ENCODE measurements at regions not wholly inside any gene's neighbourhood (a gene's known extent, or its start where the extent isn't known, plus 50 kb on each side); places are given as distances from the start of the nearest gene placed in this dataset.

- Histone ChIP-seq H3K9me2 (ENCODE audit: insufficient read depth, low read length) (no peaks in the 10 kb centered on the region), H3K9ac (ENCODE audit: low read length) (no peak overlapping the region), H3K9me3 (ENCODE audit: low read length) (no peaks in the 10 kb centered on the region), H3K79me2 (replicated peaks; ENCODE audit: insufficient read depth, low read length) (no peaks in the 10 kb centered on the region), H3K27ac (ENCODE audit: low read length) (no peak overlapping the region), H3K27me3 (ENCODE audit: insufficient read depth, low read depth, low read length) (no peaks in the 10 kb centered on the region), H3K36me3 (ENCODE audit: insufficient read depth, low read length) (no peaks in the 10 kb centered on the region), H4K20me1 (ENCODE audit: insufficient read depth) (no peaks in the 10 kb centered on the region), H3K4me3 (ENCODE audit: low read length) (no peak overlapping the region), H3K4me2 (ENCODE audit: low read length) (no peak overlapping the region), H3F3A (ENCODE audit: insufficient read depth, low read length, poor library complexity, severe bottlenecking) (no peaks in the 10 kb centered on the region), H2AFZ (ENCODE audit: low read depth, low read length) (no peak overlapping the region)
- TF ChIP-seq MXI1 (conservative IDR thresholded peaks at IDR 0.05; ENCODE audit: poor library complexity, severe bottlenecking) (no peak), POLR2AphosphoS5 (IDR thresholded peaks at IDR 0.05) (no peak), REST (IDR thresholded peaks at IDR 0.05; ENCODE audit: borderline replicate concordance) (no peak), SMC3 (conservative IDR thresholded peaks at IDR 0.05; ENCODE audit: poor library complexity) (no peak), EZH2 (IDR thresholded peaks at IDR 0.05; ENCODE audit: borderline replicate concordance, insufficient read depth, low read length, poor library complexity, severe bottlenecking) (no peak), RAD21 (conservative IDR thresholded peaks at IDR 0.05) (no peak), TAF1 (IDR thresholded peaks at IDR 0.05; ENCODE audit: low read depth) (no peak), EP300 (conservative IDR thresholded peaks at IDR 0.05; ENCODE audit: poor library complexity, severe bottlenecking) (no peak)
- TF ChIP-seq, protein P1, sequence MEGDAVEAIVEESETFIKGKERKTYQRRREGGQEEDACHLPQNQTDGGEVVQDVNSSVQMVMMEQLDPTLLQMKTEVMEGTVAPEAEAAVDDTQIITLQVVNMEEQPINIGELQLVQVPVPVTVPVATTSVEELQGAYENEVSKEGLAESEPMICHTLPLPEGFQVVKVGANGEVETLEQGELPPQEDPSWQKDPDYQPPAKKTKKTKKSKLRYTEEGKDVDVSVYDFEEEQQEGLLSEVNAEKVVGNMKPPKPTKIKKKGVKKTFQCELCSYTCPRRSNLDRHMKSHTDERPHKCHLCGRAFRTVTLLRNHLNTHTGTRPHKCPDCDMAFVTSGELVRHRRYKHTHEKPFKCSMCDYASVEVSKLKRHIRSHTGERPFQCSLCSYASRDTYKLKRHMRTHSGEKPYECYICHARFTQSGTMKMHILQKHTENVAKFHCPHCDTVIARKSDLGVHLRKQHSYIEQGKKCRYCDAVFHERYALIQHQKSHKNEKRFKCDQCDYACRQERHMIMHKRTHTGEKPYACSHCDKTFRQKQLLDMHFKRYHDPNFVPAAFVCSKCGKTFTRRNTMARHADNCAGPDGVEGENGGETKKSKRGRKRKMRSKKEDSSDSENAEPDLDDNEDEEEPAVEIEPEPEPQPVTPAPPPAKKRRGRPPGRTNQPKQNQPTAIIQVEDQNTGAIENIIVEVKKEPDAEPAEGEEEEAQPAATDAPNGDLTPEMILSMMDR (IDR thresholded peaks at IDR 0.05; ENCODE audit: poor library complexity, severe bottlenecking), result no peak
Observed at GRCh38 chr2:184314829-184315228, 283.5 kb upstream of the ZNF804A start.

GRCh38 chr2:184316921-184317320 is 281.4 kb upstream of the ZNF804A start:
- H3K36me3 ChIP-seq (ENCODE audit: insufficient read depth, low read length), result no peaks in the 10 kb centered on the region
- H3K27ac ChIP-seq (ENCODE audit: low read length), result no peak overlapping the region
- no peaks in the 10 kb centered on the region for H3F3A ChIP-seq (ENCODE audit: insufficient read depth, low read length, poor library complexity, severe bottlenecking)
- H4K20me1 ChIP-seq (ENCODE audit: insufficient read depth), result no peaks in the 10 kb centered on the region
- H3K9me2 ChIP-seq (ENCODE audit: insufficient read depth, low read length), result no peaks in the 10 kb centered on the region
- H2AFZ ChIP-seq (ENCODE audit: low read depth, low read length), result no peak overlapping the region
- H3K4me2 ChIP-seq (ENCODE audit: low read length), result no peak overlapping the region
- no peak overlapping the region for H3K4me3 ChIP-seq (ENCODE audit: low read length)
- H3K79me2 ChIP-seq (replicated peaks; ENCODE audit: insufficient read depth, low read length), result no peaks in the 10 kb centered on the region
- H3K9ac ChIP-seq (ENCODE audit: low read length), result no peak overlapping the region
- H3K9me3 ChIP-seq (ENCODE audit: low read length), result no peaks in the 10 kb centered on the region
- H3K27me3 ChIP-seq (ENCODE audit: insufficient read depth, low read depth, low read length), result no peaks in the 10 kb centered on the region
- TF ChIP-seq POLR2AphosphoS5 (IDR thresholded peaks at IDR 0.05) (no peak), REST (IDR thresholded peaks at IDR 0.05; ENCODE audit: borderline replicate concordance) (no peak), EZH2 (IDR thresholded peaks at IDR 0.05; ENCODE audit: borderline replicate concordance, insufficient read depth, low read length, poor library complexity, severe bottlenecking) (no peak), MXI1 (conservative IDR thresholded peaks at IDR 0.05; ENCODE audit: poor library complexity, severe bottlenecking) (no peak), SMC3 (conservative IDR thresholded peaks at IDR 0.05; ENCODE audit: poor library complexity) (no peak), RAD21 (conservative IDR thresholded peaks at IDR 0.05) (no peak), EP300 (conservative IDR thresholded peaks at IDR 0.05; ENCODE audit: poor library complexity, severe bottlenecking) (no peak), TAF1 (IDR thresholded peaks at IDR 0.05; ENCODE audit: low read depth) (no peak)
- TF ChIP-seq, protein P1 (IDR thresholded peaks at IDR 0.05; ENCODE audit: poor library complexity, severe bottlenecking), result no peak
